Naive thymus-derived CD8-positive, alpha-beta T cell (primary cell): ENCODE measurements at regions not wholly inside any gene's neighbourhood (a gene's known extent, or its start where the extent isn't known, plus 50 kb on each side); places are given as distances from the start of the nearest gene placed in this dataset.
A peak's percentile ranks its signal among the peaks of the same experiment; 100 is the strongest.
"Not testable (repeated sequence)": the region's sequence is repeated elsewhere in the genome, so short reads cannot be mapped to it uniquely, and the experiment has no call there.

ENCODE experiments used
- ATAC-seq, 2 donors: fragments of 150-1000 bp; cut with Tn5 transposase in 1 of 2; sonication (Bioruptor Pico), chemical (Tn5 transposase) in 1 of 2; 1 replicate in 1 of 2; 2 replicates in 1 of 2; pipeline ENCODE4 v1.10.0; 2021; ENCODE audit warnings: mild to moderate bottlenecking in 2 of 2, moderate library complexity in 2 of 2
- POLR2A ChIA-PET: fragments of 350-600 bp; sonication (Branson Sonifier 250); formaldehyde crosslinking; loops from one replicate; lab custom pipeline; 2021; ENCODE audit warnings: antibody characterized with exemption; lab: Charles Lee
- DNase-seq, 10 donors: peaks; one replicate each; pipeline versions ENCODE4 v3.0.0 to v3.0.0-alpha.2; 2020 to 2022
- H3K27ac Mint-ChIP-seq, 10 donors: one replicate each; pipeline ENCODE4 v1.8.0; 2020 to 2022; ENCODE audit warnings: mild to moderate bottlenecking in 10 of 10, mixed read lengths in 10 of 10, moderate library complexity in 4 of 10, inconsistent platforms in 1 of 10
- H3K27me3 Mint-ChIP-seq, 5 donors: one replicate each; pipeline ENCODE4 v1.8.0; 2021 to 2022; ENCODE audit warnings: mixed read lengths in 5 of 5
- H3K36me3 Mint-ChIP-seq, 3 donors: one replicate each; pipeline ENCODE4 v1.8.0; 2020 to 2022; ENCODE audit warnings: mixed read lengths in 3 of 3, mild to moderate bottlenecking in 2 of 3, inconsistent platforms in 1 of 3
- H3K4me1 Mint-ChIP-seq, 4 donors: one replicate each; pipeline ENCODE4 v1.8.0; 2021 to 2022; ENCODE audit warnings: mixed read lengths in 4 of 4
- H3K4me3 Mint-ChIP-seq, 10 donors: one replicate each; pipeline ENCODE4 v1.8.0; 2020 to 2022; ENCODE audit warnings: mild to moderate bottlenecking in 10 of 10, mixed read lengths in 10 of 10, moderate library complexity in 6 of 10, inconsistent platforms in 1 of 10
- H3K9me3 Mint-ChIP-seq, 9 donors: one replicate each; pipeline ENCODE4 v1.8.0; 2020 to 2022; ENCODE audit warnings: mixed read lengths in 9 of 9, mild to moderate bottlenecking in 3 of 9, inconsistent platforms in 1 of 9, moderate library complexity in 1 of 9

DNA sequence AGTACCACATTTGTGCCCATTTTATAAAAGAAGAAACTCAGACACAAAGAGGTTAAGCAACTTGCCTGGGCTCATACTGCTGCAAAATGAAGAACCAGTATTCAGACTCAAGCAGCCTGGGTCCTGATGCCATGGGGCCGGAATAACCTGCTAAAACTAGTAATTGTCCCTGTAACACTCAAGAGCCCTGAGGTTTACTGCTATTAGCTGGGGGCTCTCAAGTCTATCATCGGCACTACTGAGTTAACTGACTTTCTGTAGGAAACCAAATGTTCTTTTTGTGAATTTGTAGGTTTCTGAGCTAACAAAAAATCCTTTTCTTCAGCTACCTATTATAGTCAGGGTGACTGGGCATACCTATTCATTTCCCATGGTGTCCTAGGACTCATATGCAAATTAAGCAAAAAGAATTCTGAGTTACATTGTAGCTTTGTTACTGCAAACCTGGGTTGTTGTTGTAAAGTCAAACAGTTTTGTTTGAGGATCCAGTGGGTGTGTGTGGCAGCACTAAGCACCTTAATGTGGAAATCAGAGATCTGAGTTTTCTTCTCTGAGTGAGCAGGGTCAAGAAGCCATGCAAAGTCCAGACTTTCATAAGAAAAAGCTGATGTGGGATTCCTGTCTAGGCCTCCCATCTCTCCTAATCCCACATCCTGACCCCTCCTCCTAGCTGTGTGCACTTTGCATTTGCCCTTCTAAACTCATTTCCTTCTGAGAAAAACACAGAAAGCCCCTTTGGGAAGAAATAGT is 72.4 kb upstream of the TNP1 start:
- POLR2A ChIA-PET = interaction anchor here (0.6 kb wide), 1 partner anchor 1326 kb away, joined by 3 read pairs; no protein-coding TSS in a partner anchor
- Mint-ChIP-seq H3K36me3 (no peaks in the 10 kb centered on the region), H3K4me1 (no peaks in the 10 kb centered on the region), H3K27ac (no peak overlapping the region), H3K27me3 (peaks cover 0 to 8% (median 3%) of the 10 kb centered on the region in 5 donors), H3K9me3 (peaks cover 0 to 3% (median 0%) of the 10 kb centered on the region in 9 donors), H3K4me3 (no peak overlapping the region)
- no peak for DNase-seq
- no peak for ATAC-seq

DNA sequence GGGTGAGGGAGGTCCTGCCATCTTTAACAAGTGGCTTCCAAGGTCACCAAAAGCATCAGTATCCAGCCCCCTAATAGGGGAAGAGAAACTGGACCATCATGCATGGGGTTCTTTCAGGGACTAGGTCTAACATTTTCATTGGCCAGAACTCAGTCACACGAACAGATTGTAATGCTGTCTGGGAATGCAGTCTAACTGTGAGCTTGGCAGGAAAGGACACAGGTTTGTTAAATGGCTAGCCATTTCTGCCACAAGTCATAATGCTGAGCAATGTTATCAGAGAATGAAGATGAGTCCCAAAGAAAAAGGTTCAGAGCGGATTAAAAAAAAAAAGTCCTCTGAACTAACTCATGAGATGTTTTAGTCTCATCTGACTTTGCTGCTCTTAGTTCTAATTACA is 70.9 kb upstream of the TNP1 start:
- Mint-ChIP-seq H3K4me1 (no peaks in the 10 kb centered on the region), H3K9me3 (peaks cover 0 to 3% (median 0%) of the 10 kb centered on the region in 9 donors), H3K4me3 (no peak overlapping the region), H3K27me3 (peaks cover 0 to 5% (median 2%) of the 10 kb centered on the region in 5 donors), H3K27ac (no peak overlapping the region), H3K36me3 (no peaks in the 10 kb centered on the region)
- DNase-seq (no peak), ATAC-seq (no peak)
- POLR2A ChIA-PET = no interaction called here

DNA sequence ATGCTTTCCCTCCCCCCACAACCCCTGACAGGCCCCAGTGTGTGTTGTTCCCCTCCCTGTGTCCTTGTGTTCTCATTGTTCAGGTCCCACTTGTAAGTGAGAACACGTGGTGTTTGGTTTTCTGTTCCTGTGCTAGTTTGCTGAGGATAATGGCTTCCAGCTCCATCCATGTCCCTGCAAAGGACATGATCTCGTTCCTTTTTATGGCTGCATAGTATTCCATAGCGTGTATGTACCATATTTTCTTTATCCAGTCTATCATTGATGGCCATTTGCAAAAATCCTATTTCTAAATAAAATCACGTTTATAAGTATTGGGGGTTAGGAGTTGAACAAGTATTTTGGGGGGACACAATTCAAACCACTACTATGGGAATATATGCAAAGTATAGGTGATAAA is 69.5 kb upstream of the TNP1 start:
- ATAC-seq = not testable (repeated sequence)

DNA sequence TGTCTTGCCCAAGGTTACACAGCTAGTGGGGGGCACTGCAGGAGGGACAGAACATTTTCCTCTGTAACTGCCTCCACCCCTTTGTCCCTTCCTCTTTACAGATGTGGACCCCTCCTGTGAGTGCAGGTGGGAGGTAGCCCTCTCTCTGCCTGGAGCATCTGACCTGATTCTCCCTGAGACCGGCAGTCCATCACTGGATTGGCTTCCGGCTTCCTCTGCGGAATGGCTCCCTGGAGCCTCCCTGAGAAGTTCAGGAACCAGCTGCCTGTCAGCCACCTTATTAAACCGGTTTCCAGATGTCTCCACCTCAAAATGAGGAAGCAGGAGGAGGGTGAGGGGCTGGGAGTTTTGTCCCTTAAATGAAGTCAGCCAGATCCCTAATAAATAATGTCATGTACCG is 67.3 kb upstream of the TNP1 start:
- ATAC-seq = no peak
- Mint-ChIP-seq H3K9me3 (peaks cover 0 to 3% (median 0%) of the 10 kb centered on the region in 9 donors), H3K36me3 (no peaks in the 10 kb centered on the region), H3K27ac (no peak overlapping the region), H3K4me1 (no peaks in the 10 kb centered on the region), H3K4me3 (no peak overlapping the region), H3K27me3 (peaks cover 0 to 5% (median 2%) of the 10 kb centered on the region in 5 donors)
- DNase-seq = no peak
- POLR2A ChIA-PET = no interaction called here

More for the DNA sequence above, 69.5 kb upstream of the TNP1 start:
- H3K4me3 Mint-ChIP-seq, H3K9me3 Mint-ChIP-seq, DNase-seq, POLR2A ChIA-PET, H3K4me1 Mint-ChIP-seq, H3K27me3 Mint-ChIP-seq, H3K27ac Mint-ChIP-seq, H3K36me3 Mint-ChIP-seq: not testable (repeated sequence)

DNA sequence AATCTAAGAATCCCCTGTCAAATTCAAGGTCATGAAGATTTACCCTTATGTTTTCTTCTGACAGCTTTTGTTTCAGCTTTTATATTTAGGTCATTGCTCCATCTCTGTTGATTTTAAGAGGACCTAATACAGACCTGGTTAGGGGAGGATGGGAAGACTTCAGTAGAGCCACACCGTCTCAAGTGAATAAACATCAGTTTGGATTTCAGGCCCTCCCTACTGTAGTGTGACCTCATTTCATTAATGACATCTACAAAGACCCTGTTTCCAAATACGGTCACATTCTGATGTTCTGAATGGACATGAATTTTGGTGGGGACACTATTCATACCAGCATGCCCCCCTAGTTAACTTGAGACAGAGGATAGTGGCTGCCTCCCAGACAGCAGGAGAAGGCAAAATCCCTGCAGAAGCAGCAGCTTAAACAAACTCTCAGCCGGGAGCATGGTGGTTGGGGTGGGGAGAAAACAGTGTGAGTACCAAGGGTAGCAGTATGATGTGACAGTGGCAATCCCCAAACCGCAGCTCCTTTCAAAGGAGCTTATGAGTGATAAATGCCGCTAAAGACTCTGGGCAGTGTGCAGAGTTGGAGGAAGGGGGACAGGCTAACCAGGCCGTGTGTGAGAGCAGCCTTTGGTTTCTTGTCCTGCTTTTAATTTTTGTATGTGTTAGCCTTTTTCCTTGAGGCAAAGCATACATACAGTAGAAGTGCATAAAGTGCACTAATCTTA is 65.9 kb upstream of the TNP1 start:
- DNase-seq (no peak), ATAC-seq (no peak)
- Mint-ChIP-seq H3K36me3 (no peaks in the 10 kb centered on the region), H3K4me3 (no peak overlapping the region), H3K27ac (no peak overlapping the region), H3K27me3 (peaks cover 0 to 5% (median 2%) of the 10 kb centered on the region in 5 donors), H3K4me1 (no peaks in the 10 kb centered on the region), H3K9me3 (peaks cover 0 to 3% (median 0%) of the 10 kb centered on the region in 9 donors)
- POLR2A ChIA-PET = no interaction called here

DNA sequence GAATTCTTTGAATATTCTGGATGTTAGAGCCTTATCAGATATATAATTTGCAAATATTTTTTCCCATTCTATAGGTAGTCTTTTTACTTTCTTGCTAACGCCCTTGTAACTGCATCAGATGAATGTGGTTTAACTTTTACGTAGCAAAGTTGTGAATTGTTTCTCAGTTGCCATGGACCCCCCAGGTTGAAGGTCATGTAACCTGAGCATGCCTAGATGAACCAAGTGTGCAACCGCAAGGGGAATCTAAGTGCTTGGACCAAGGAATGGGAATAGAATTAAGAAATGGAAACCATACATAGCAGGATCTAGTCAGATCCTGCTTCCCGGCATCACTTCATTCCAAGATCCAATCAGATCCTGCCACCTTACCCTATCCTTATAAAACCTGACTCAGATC is 65.1 kb upstream of the TNP1 start:
- POLR2A ChIA-PET = no interaction called here
- ATAC-seq (no peak), DNase-seq (no peak)
- peaks cover 0 to 3% (median 0%) of the 10 kb centered on the region in 9 donors for H3K9me3 Mint-ChIP-seq
- H3K27me3 Mint-ChIP-seq = peaks cover 0 to 5% (median 2%) of the 10 kb centered on the region in 5 donors
- H3K36me3 Mint-ChIP-seq = no peaks in the 10 kb centered on the region
- no peak overlapping the region for H3K27ac Mint-ChIP-seq
- no peak overlapping the region for H3K4me3 Mint-ChIP-seq
- H3K4me1 Mint-ChIP-seq = no peaks in the 10 kb centered on the region

DNA sequence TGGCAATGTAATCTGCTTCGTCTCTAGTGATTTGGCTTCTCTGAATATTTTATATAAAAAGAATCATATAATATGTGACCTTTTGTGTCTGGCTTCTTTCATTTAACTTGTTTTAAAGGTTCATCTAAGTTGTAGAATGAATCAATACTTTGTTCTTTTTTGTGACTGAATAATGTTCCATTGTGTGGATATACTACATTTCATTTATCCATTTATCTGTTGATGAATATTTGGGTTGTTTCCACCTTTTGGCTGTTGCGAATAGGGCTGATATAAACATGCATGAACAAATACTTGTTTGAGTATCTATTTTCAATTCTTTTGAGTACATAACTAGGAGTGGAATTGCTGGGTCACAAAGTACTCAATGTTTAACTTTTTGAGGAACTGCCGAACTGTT is 63.8 kb upstream of the TNP1 start:
- H3K36me3 Mint-ChIP-seq = no peaks in the 10 kb centered on the region
- DNase-seq (no peak), ATAC-seq (no peak)
- no peak overlapping the region for H3K27ac Mint-ChIP-seq
- POLR2A ChIA-PET = no interaction called here
- H3K9me3 Mint-ChIP-seq = peaks cover 0 to 2% (median 0%) of the 10 kb centered on the region in 9 donors
- H3K4me3 Mint-ChIP-seq = no peak overlapping the region
- no peaks in the 10 kb centered on the region for H3K4me1 Mint-ChIP-seq
- peaks cover 0 to 5% (median 2%) of the 10 kb centered on the region in 5 donors for H3K27me3 Mint-ChIP-seq

DNA sequence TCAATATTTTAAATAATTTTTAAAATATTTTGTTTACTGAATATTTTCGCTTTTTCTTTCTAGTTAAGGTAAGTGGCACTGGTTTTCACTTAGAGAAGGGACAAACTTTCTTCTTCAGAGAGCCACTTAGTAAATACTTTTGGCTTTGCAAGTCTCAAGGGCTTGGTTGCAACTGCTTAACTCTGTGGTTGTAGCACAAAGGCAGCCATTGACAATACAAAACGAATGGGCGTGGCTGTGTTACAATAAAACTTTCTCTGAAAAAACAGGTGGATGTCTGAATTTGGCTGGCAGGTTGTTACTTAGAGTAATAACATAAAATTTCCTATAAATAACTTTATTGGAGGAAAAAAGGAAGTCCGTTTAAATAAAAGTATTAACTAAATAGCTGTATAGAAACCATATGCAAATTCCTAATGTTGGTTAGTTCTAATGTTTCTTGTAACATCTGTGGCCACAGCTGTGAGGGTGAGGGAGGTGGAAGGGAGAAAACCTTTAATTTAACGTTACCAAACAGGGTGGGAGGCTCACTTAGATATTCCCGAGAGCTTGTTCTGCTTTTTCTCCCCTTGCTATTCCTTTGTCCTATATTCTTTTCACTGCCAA is 62.4 kb upstream of the TNP1 start:
- ATAC-seq (no peak), DNase-seq (no peak)
- Mint-ChIP-seq H3K9me3 (no peaks in the 10 kb centered on the region), H3K4me3 (no peak overlapping the region), H3K4me1 (no peaks in the 10 kb centered on the region), H3K27ac (no peak overlapping the region), H3K36me3 (no peaks in the 10 kb centered on the region), H3K27me3 (peaks cover 0 to 1% (median 0%) of the 10 kb centered on the region in 5 donors)
- POLR2A ChIA-PET = no interaction called here

DNA sequence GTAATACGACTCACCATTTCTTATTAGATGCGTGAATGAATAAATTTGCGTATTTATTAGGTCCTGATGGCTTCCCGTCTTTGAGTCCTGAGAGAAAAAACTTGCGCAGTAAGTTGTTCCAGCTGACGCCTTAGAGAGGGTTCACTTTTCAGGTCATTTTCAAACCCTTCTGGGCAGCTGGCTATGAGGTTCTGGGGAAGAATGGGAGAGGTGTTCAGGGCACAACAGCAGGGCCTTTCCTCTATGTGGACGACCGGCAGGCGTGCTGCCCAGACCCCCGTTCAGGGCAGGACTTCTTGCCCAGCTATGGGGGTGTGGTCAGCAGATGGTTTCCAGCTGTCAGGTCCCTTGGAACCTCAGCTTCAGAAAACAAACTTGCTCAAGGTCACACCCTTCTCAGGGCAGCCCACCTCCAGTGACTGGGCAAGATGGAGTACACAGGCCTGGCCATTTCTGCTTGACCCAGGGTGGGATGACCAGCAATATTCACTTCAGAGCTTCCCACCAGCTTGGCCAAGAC is 61.1 kb upstream of the TNP1 start:
- DNase-seq (no peak), ATAC-seq (no peak)
- Mint-ChIP-seq H3K27ac (no peak overlapping the region), H3K36me3 (no peaks in the 10 kb centered on the region), H3K9me3 (no peaks in the 10 kb centered on the region), H3K27me3 (peaks cover 0 to 1% (median 0%) of the 10 kb centered on the region in 5 donors), H3K4me3 (no peak overlapping the region), H3K4me1 (no peaks in the 10 kb centered on the region)
- POLR2A ChIA-PET = no interaction called here

DNA sequence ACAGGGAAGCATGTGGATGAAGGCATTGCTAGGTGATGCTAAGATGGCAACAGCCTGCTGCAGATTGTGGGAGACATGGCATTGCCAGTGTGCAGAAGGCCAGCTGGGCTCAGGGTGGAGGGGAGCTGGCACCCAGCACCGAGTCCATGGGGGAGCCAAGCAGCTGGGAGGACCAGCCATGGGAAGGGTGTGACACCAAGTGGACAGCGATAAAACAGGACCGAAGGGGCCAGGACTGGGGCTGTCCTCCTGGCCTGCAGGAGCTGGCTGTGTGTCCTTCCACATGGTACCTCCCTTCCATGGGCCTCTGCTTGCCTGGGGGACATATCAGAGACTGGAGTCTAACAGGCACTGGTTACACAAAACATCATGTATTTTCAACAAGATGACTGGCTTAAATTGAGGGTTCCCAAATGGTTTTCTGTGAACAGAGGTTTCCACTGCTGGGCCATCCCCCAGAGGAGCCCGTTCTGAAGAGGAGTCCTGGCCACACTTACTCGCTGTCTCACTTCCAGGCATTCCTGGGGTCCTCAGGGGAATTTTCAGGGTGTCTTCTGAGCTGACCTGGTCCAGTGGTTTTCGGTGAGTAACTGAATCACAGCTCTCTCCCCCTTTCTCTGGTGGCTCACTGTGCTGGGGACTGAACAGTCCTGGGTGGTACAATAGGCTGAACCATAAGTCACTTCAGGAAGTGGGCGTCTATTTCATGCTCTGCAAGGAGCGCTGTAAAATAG is 60.4 kb upstream of the TNP1 start:
- Mint-ChIP-seq H3K36me3 (no peaks in the 10 kb centered on the region), H3K9me3 (no peaks in the 10 kb centered on the region), H3K27me3 (peaks cover 0 to 1% (median 0%) of the 10 kb centered on the region in 5 donors), H3K27ac (no peak overlapping the region), H3K4me1 (no peaks in the 10 kb centered on the region), H3K4me3 (no peak overlapping the region)
- DNase-seq (no peak), ATAC-seq (no peak)
- POLR2A ChIA-PET = no interaction called here

DNA sequence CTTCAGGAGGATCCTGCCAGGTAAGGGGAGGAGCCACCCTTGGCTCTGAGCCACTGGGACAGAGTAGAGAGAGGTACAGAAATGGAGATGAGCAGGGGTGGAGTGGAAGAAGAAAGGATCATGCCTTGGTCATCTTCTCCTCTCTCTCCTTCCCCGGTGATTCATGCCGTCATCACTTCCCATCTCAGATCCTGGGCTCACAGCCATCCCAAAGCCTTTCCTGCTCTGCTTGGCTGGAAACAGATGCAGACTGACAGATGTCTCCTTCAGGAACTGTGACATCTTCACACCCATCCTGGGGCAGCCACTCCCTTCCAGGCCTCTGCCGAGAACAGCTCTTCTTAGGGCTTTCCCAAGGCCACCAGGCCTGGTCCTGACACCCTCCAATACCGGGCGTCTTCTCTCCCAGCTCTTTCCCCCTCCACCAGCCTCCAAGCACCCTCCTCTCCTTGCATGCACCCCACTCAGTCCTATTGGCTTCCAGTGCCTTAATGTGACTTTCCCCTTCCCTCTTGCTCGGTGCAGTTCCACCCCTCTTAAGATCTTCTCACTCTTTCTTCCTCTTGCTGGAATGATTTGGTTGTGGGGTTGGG is 58.3 kb upstream of the TNP1 start:
- H3K9me3 Mint-ChIP-seq = no peaks in the 10 kb centered on the region
- POLR2A ChIA-PET = no interaction called here
- H3K27me3 Mint-ChIP-seq = peaks cover 0 to 1% (median 0%) of the 10 kb centered on the region in 5 donors
- no peaks in the 10 kb centered on the region for H3K4me1 Mint-ChIP-seq
- H3K27ac Mint-ChIP-seq = no peak overlapping the region
- H3K36me3 Mint-ChIP-seq = no peaks in the 10 kb centered on the region
- ATAC-seq = no peak
- DNase-seq = no peak
- no peak overlapping the region for H3K4me3 Mint-ChIP-seq

DNA sequence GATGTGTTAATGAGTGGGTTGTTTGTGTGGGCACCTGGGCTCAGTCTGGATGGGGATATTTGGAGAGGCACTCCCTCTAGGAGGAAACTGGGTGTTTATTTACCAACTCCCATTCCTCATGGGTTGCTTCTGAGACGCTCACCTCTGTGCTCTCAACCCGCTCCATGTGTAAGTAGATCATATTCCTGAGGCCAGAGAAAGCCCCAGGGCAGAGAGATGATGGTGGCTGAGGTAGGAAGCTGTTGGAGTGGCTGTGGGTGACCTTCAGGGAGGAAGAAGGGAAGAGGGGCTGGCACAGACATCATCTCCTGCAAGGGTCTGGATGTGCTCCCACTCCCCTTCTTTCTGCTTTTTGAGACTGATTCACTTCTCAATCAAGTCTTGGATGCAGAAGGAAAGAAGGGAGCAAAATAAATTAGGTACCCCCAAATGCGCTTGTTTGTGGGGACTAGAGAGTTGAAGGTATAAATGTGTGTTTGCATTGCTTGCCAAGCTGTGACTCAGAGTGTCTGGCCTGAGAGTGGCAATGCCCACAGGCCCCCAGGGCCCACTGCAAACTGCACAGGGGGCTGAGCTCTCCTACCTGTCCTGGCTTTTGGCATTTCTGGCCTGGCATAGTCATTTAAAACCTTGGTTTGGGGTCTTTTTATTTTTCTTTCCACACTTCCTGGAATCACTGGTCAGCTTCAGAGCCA is 57.2 kb upstream of the TNP1 start:
- Mint-ChIP-seq H3K4me3 (no peak overlapping the region), H3K36me3 (no peaks in the 10 kb centered on the region), H3K27ac (peak overlapping the region in 1 of 10 donors; percentile 85), H3K4me1 (no peaks in the 10 kb centered on the region), H3K27me3 (peaks cover 0 to 1% (median 0%) of the 10 kb centered on the region in 5 donors), H3K9me3 (no peaks in the 10 kb centered on the region)
- DNase-seq = no peak
- ATAC-seq = no peak
- POLR2A ChIA-PET = no interaction called here
